GM18907 (cell line): ENCODE measurements at regions not wholly inside any gene's neighbourhood (a gene's known extent, or its start where the extent isn't known, plus 50 kb on each side); places are given as distances from the start of the nearest gene placed in this dataset.

Source experiments
- ATAC-seq: cut with Tn5 transposase; IDR thresholded peaks from one replicate; pipeline ENCODE4 v1.9.1; 2021; ENCODE audit warnings: mild to moderate bottlenecking, moderate library complexity; ENCODE audit not compliant: unreplicated experiment

GRCh38 chr9:113695901-113696300, 180.2 kb upstream of the ZNF618 start:
- ATAC-seq = no peak

GRCh38 chr9:113701774-113702755, 174.0 kb upstream of the ZNF618 start:
- ATAC-seq = no peak

GRCh38 chr9:113705306-113705927, 170.7 kb upstream of the ZNF618 start:
- ATAC-seq = no peak

- ATAC-seq = no peak
These were observed 170.1 kb upstream of the ZNF618 start for GRCh38 chr9:113705928-113706519.

- no peak for ATAC-seq
These were observed 168.0 kb upstream of the ZNF618 start for GRCh38 chr9:113707953-113708695.

- ATAC-seq = no peak
These were observed 167.0 kb upstream of the ZNF618 start for GRCh38 chr9:113708821-113709713.

GRCh38 chr9:113709721-113710120, 166.4 kb upstream of the ZNF618 start:
- ATAC-seq = no peak

GRCh38 chr9:113711251-113711650, 164.9 kb upstream of the ZNF618 start:
- ATAC-seq = no peak

- no peak for ATAC-seq
These were observed 164.1 kb upstream of the ZNF618 start for GRCh38 chr9:113712053-113712452.

- no peak for ATAC-seq
These were observed 161.0 kb upstream of the ZNF618 start for GRCh38 chr9:113715086-113715485.

GRCh38 chr9:113719919-113720318, 156.2 kb upstream of the ZNF618 start:
- no peak for ATAC-seq

- ATAC-seq = no peak
These were observed 155.6 kb upstream of the ZNF618 start for GRCh38 chr9:113720495-113720894.

GRCh38 chr9:113721856-113722255, 154.3 kb upstream of the ZNF618 start:
- ATAC-seq = no peak

GRCh38 chr9:113724202-113724601, 151.9 kb upstream of the ZNF618 start:
- ATAC-seq = no peak

- ATAC-seq = no peak
These were observed 147.1 kb upstream of the ZNF618 start for GRCh38 chr9:113728989-113729388.

- ATAC-seq = no peak
These were observed 141.3 kb upstream of the ZNF618 start for GRCh38 chr9:113734826-113735225.

GRCh38 chr9:113737517-113738271, 138.4 kb upstream of the ZNF618 start:
- no peak for ATAC-seq

GRCh38 chr9:113738496-113738892, 137.6 kb upstream of the ZNF618 start:
- ATAC-seq = no peak

GRCh38 chr9:113738893-113739604, 137.1 kb upstream of the ZNF618 start:
- ATAC-seq = no peak
